ENCODE measurements at regions not wholly inside any gene's neighbourhood (a gene's known extent, or its start where the extent isn't known, plus 50 kb on each side); places are given as distances from the start of the nearest gene placed in this dataset.

- no peak overlapping the region for H2AK5ac ChIP-seq (ENCODE audit: low read depth, low read length)
- no peak overlapping the region for H3K4me2 ChIP-seq (ENCODE audit: low read depth, low read length)
- H3K9ac ChIP-seq (ENCODE audit: low read depth, low read length) = no peak overlapping the region
- H3K79me1 ChIP-seq (ENCODE audit: low read depth in 1 of 2, low read length in 2 of 2) = no peaks in the 10 kb centered on the region
- no peak for DNase-seq
- WGBS, 2 experiments (ENCODE audit: extremely low coverage in 2 of 2, insufficient read length in 1 of 2) = 70% methylated on average over 2 of the region's 7 CpGs; no CpG with 5 or more reads in 1 of the 2 experiments
- dilution Hi-C loops (cut with HindIII; ENCODE audit: low sequenced_read_pairs, unreplicated experiment) = no loop called here
- no TSS peak for BruUV-seq (replicated peaks)
- no peak overlapping the region for H3K14ac ChIP-seq (replicated peaks; ENCODE audit: low read depth, low read length)
- H3K23ac ChIP-seq (ENCODE audit: low read depth, low read length) = no peak overlapping the region
- 0 out of 2 replicates have a peak, but pooled peaks cover 2% of the 10 kb centered on the region for H3K9me3 ChIP-seq (ENCODE audit: control insufficient read depth, insufficient read depth, low read length)
- H2AFZ ChIP-seq (replicated peaks; ENCODE audit: low read length, poor library complexity) = no peak overlapping the region
- no peaks in the 10 kb centered on the region for H3K36me3 ChIP-seq (ENCODE audit: control insufficient read depth, insufficient read depth, low read length)
- no peak overlapping the region for H3K4me3 ChIP-seq (ENCODE audit: insufficient read depth, low read depth, low read length)
- no peak overlapping the region for H4K5ac ChIP-seq (ENCODE audit: low read depth, low read length)
- no peak overlapping the region for H4K91ac ChIP-seq (ENCODE audit: insufficient read depth, low read depth, low read length)
- H2BK120ac ChIP-seq (ENCODE audit: low read depth, low read length) = no peak overlapping the region
- in situ Hi-C loops (cut with MboI; ENCODE audit: low sequenced_read_pairs) = no loop called here
- H2BK5ac ChIP-seq (ENCODE audit: low read depth, low read length, poor library complexity, severe bottlenecking) = no peak overlapping the region
- ChIA-PET POLR2A (ENCODE audit: unreplicated experiment) (no interaction called here), CTCF (no interaction called here)
- no peak for ATAC-seq (ENCODE audit: low read depth)
- H3K4ac ChIP-seq (ENCODE audit: low read depth, low read length) = no peak overlapping the region
- intact Hi-C loops (cut with micrococcal nuclease) = no loop called here
- no peak overlapping the region for H2BK20ac ChIP-seq (ENCODE audit: low read depth, low read length)
- H2BK15ac ChIP-seq (ENCODE audit: low read depth, low read length) = no peak overlapping the region
- no peak for TF ChIP-seq NFE2L2 (IDR thresholded peaks at IDR 0.05; ENCODE audit: low read depth, low read length)
- TF ChIP-seq CEBPB (IDR thresholded peaks at IDR 0.05; ENCODE audit: low read depth, low read length) = no peak
- no peak for TF ChIP-seq SMC3 (IDR thresholded peaks at IDR 0.05; ENCODE audit: low read depth, low read length)
- no peak for TF ChIP-seq MAZ (IDR thresholded peaks at IDR 0.05; ENCODE audit: borderline replicate concordance, low read depth, low read length)
- TF ChIP-seq CTCF (conservative IDR thresholded peaks at IDR 0.05; ENCODE audit: low read depth, low read length) = no peak
- no peak for TF ChIP-seq POLR2A (IDR thresholded peaks at IDR 0.05; ENCODE audit: low read depth, low read length)
- no peak for TF ChIP-seq MXI1 (IDR thresholded peaks at IDR 0.05; ENCODE audit: borderline replicate concordance, low read depth, low read length)
- TF ChIP-seq BHLHE40 (IDR thresholded peaks at IDR 0.05; ENCODE audit: low read depth, low read length) = no peak
- no peak for TF ChIP-seq FOS (IDR thresholded peaks at IDR 0.05; ENCODE audit: low read depth, low read length)
- no peak for TF ChIP-seq RCOR1 (IDR thresholded peaks at IDR 0.05; ENCODE audit: insufficient replicate concordance, low read length)
- no peak for TF ChIP-seq RFX5 (IDR thresholded peaks at IDR 0.05; ENCODE audit: low read depth, low read length)
- no peak for TF ChIP-seq CHD1 (IDR thresholded peaks at IDR 0.05; ENCODE audit: low read depth, low read length)
- TF ChIP-seq MAFK (IDR thresholded peaks at IDR 0.05; ENCODE audit: low read depth, low read length) = no peak
- no peak for TF ChIP-seq RAD21 (IDR thresholded peaks at IDR 0.05; ENCODE audit: low read length)
- TF ChIP-seq USF2 (IDR thresholded peaks at IDR 0.05; ENCODE audit: low read depth, low read length) = no peak
- TF ChIP-seq ELK1 (IDR thresholded peaks at IDR 0.05; ENCODE audit: borderline replicate concordance, low read depth, low read length) = no peak
- no peak overlapping the region for H3K27ac ChIP-seq (ENCODE audit: insufficient read depth, low read length)
- H4K20me1 ChIP-seq (ENCODE audit: insufficient read depth, low read length) = no peaks in the 10 kb centered on the region
- H3K56ac ChIP-seq (ENCODE audit: extremely low read depth, insufficient read depth, low read length) = no peak overlapping the region
- H2AK9ac ChIP-seq (replicated peaks; ENCODE audit: low read depth, low read length, poor library complexity) = no peak overlapping the region
- no peak overlapping the region for H4K8ac ChIP-seq (ENCODE audit: low read depth in 2 of 2, low read length in 2 of 2)
- H3K4me1 ChIP-seq (ENCODE audit: control insufficient read depth, insufficient read depth, low read length) = no peaks in the 10 kb centered on the region
- H3K9me1 ChIP-seq (ENCODE audit: insufficient read depth, low read length) = no peaks in the 10 kb centered on the region
- H3K18ac ChIP-seq (ENCODE audit: low read depth, low read length) = no peak overlapping the region
- no peaks in the 10 kb centered on the region for H3K27me3 ChIP-seq (ENCODE audit: control insufficient read depth, insufficient read depth, low read length)
Observed at GRCh38 chr6:10305790-10306415, 109.0 kb downstream of the TFAP2A start.
